CD4-positive, alpha-beta T cell (primary cell): ENCODE measurements at regions not wholly inside any gene's neighbourhood (a gene's known extent, or its start where the extent isn't known, plus 50 kb on each side); places are given as distances from the start of the nearest gene placed in this dataset.

Experiments
- ATAC-seq: fragments of 200-7000 bp; cut with Tn5 transposase; one replicate; pipeline ENCODE4 v1.10.0; 2022; ENCODE audit warnings: mild to moderate bottlenecking; ENCODE audit not compliant: poor library complexity
- CTCF ChIA-PET: fragments of 350-600 bp; sonication (Branson Sonifier 250); formaldehyde crosslinking; loops from one replicate; lab custom pipeline; 2021; ENCODE audit warnings: antibody characterized with exemption, inconsistent platforms; lab: Charles Lee
- POLR2A ChIA-PET: fragments of 350-600 bp; sonication (Branson Sonifier 250); formaldehyde crosslinking; loops from one replicate; lab custom pipeline; 2021; ENCODE audit warnings: antibody characterized with exemption, inconsistent platforms; lab: Charles Lee
- DNase-seq, 14 experiments: peaks; one replicate each; pipeline ENCODE4 v3.0.0-alpha.2; 2013 to 2020; ENCODE audit warnings: mixed read lengths in 2 of 14
- H3K27ac ChIP-seq, 2 donors: one replicate each; pipeline versions ENCODE4 v1.5.1 to v1.7.0; 2013; ENCODE audit warnings: low read length in 2 of 2, low read depth in 1 of 2, mild to moderate bottlenecking in 1 of 2
- H3K27me3 ChIP-seq, 2 experiments: 1 replicate in 1 of 2; 2 replicates in 1 of 2; pipeline versions ENCODE4 v1.6.1 to v1.7.0; 2013; ENCODE audit warnings: low read length in 2 of 2, control low read depth in 1 of 2, mild to moderate bottlenecking in 1 of 2, moderate library complexity in 1 of 2; ENCODE audit not compliant: insufficient read depth in 2 of 2, control insufficient read depth in 1 of 2
- H3K36me3 ChIP-seq: one replicate; pipeline ENCODE4 v1.6.1; 2013; ENCODE audit warnings: low read length, control low read depth; ENCODE audit not compliant: insufficient read depth
- H3K4me1 ChIP-seq: one replicate; pipeline ENCODE4 v1.6.1; 2013; ENCODE audit warnings: low read length, control low read depth; ENCODE audit not compliant: insufficient read depth
- H3K4me3 ChIP-seq: one replicate; pipeline ENCODE4 v1.5.1; 2013; ENCODE audit warnings: mild to moderate bottlenecking, low read length, moderate library complexity
- H3K9me3 ChIP-seq, 2 experiments: 1 replicate in 1 of 2; 2 replicates in 1 of 2; pipeline versions ENCODE4 v1.6.1 to v1.7.0; 2013; ENCODE audit warnings: low read length in 2 of 2, mild to moderate bottlenecking in 2 of 2, control low read depth in 1 of 2, moderate library complexity in 1 of 2; ENCODE audit not compliant: control insufficient read depth in 1 of 2, insufficient read depth in 1 of 2
- H3K27ac Mint-ChIP-seq: one replicate; pipeline ENCODE4 v1.8.0; 2020; ENCODE audit warnings: mixed read lengths
- H3K27me3 Mint-ChIP-seq: one replicate; pipeline ENCODE4 v1.8.0; 2021; ENCODE audit warnings: mixed read lengths
- H3K36me3 Mint-ChIP-seq: one replicate; pipeline ENCODE4 v1.8.0; 2021; ENCODE audit warnings: low read depth, mixed read lengths
- H3K4me1 Mint-ChIP-seq: one replicate; pipeline ENCODE4 v1.8.0; 2021; ENCODE audit warnings: low read depth, mixed read lengths
- H3K4me3 Mint-ChIP-seq: one replicate; pipeline ENCODE4 v1.8.0; 2020; ENCODE audit warnings: mild to moderate bottlenecking, mixed read lengths
- H3K9me3 Mint-ChIP-seq: one replicate; pipeline ENCODE4 v1.8.0; 2020; ENCODE audit warnings: mixed read lengths
- intact Hi-C, 2 experiments: fragments of 100-400 bp; cut with DNase I in 1 of 2; cut with micrococcal nuclease in 1 of 2; formaldehyde crosslinking; loops; one replicate each; pipeline versions ENCODE4 v1.15.1 to v1.9.0; 2023 to 2025; cut with DNase I, micrococcal nuclease
- TF ChIP-seq, protein P1 (sequence below): fragments of 200-600 bp; IDR thresholded peaks from one replicate; pipeline ENCODE4 v1.8.0; 2022; ENCODE audit warnings: antibody characterized with exemption, mild to moderate bottlenecking

DNA sequence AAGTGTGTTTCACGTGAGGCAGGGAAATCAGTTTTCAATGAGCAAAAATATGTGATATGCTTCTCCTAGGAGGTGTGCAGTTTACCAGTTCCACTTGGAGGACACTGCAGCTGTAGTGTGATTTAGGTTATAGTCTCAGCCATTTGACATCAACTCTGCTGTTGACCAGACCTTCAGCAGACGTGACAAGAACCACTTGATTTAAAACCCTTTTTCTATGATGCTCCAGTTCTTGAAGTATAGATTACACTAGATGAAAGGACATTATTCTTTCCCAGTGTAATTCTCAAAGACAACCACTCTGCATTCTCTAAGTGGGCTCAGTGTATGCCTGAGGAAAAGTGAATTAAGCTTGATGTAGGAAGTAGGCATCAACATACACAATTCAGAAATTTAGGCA is 480.8 kb downstream of the TBC1D32 start:
- Mint-ChIP-seq H3K9me3 (no peaks in the 10 kb centered on the region), H3K27ac (no peak overlapping the region), H3K4me1 (no peaks in the 10 kb centered on the region), H3K36me3 (no peaks in the 10 kb centered on the region), H3K27me3 (no peaks in the 10 kb centered on the region), H3K4me3 (no peak overlapping the region)
- no peaks in the 10 kb centered on the region for H3K36me3 ChIP-seq
- no peaks in the 10 kb centered on the region for H3K27me3 ChIP-seq
- H3K9me3 ChIP-seq = peaks cover 0 to 5% of the 10 kb centered on the region in 2 experiments
- TF ChIP-seq, protein P1, sequence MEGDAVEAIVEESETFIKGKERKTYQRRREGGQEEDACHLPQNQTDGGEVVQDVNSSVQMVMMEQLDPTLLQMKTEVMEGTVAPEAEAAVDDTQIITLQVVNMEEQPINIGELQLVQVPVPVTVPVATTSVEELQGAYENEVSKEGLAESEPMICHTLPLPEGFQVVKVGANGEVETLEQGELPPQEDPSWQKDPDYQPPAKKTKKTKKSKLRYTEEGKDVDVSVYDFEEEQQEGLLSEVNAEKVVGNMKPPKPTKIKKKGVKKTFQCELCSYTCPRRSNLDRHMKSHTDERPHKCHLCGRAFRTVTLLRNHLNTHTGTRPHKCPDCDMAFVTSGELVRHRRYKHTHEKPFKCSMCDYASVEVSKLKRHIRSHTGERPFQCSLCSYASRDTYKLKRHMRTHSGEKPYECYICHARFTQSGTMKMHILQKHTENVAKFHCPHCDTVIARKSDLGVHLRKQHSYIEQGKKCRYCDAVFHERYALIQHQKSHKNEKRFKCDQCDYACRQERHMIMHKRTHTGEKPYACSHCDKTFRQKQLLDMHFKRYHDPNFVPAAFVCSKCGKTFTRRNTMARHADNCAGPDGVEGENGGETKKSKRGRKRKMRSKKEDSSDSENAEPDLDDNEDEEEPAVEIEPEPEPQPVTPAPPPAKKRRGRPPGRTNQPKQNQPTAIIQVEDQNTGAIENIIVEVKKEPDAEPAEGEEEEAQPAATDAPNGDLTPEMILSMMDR = no peak
- no peak for DNase-seq
- POLR2A ChIA-PET = no interaction called here
- CTCF ChIA-PET = no interaction called here
- intact Hi-C loops = no loop called here
- no peak overlapping the region for H3K4me3 ChIP-seq
- no peak for ATAC-seq
- H3K4me1 ChIP-seq = no peaks in the 10 kb centered on the region
- H3K27ac ChIP-seq = no peak overlapping the region

DNA sequence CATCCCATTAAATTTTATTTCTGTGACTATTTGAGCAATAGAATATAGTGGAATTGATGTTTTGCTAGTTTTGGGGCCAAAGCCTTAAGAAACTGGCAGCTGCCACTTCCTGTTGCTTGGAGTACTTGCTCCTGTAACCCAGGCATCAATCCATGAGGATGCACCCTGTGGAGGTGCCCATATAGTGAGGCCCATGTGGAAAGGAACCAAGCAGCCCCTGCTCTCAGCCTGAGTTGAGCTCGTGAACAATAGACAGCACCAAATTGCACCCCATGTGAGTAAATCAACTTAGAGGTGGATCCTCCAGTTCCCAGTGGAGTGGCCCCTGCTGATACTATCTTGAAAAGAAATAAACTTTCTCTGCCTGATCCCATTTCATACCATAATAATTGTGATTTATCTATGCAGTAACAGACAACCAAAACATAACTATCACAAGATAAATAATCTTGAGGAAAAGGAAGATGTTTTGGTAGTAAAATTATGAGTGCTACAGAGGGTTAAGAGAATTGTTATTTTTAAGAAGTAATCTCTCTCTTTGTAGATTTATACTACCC is 481.9 kb downstream of the TBC1D32 start:
- Histone ChIP-seq H3K27me3 (no peaks in the 10 kb centered on the region), H3K4me3 (no peak overlapping the region), H3K9me3 (peaks cover 0 to 5% of the 10 kb centered on the region in 2 experiments), H3K36me3 (no peaks in the 10 kb centered on the region), H3K27ac (no peak overlapping the region), H3K4me1 (no peaks in the 10 kb centered on the region)
- ChIA-PET CTCF (no interaction called here), POLR2A (no interaction called here)
- ATAC-seq (no peak), DNase-seq (no peak)
- no peaks in the 10 kb centered on the region for H3K36me3 Mint-ChIP-seq
- no peaks in the 10 kb centered on the region for H3K27me3 Mint-ChIP-seq
- H3K4me3 Mint-ChIP-seq = no peak overlapping the region
- no peaks in the 10 kb centered on the region for H3K4me1 Mint-ChIP-seq
- TF ChIP-seq, protein P1 = no peak
- no peaks in the 10 kb centered on the region for H3K9me3 Mint-ChIP-seq
- H3K27ac Mint-ChIP-seq = no peak overlapping the region
- intact Hi-C loops = no loop called here

DNA sequence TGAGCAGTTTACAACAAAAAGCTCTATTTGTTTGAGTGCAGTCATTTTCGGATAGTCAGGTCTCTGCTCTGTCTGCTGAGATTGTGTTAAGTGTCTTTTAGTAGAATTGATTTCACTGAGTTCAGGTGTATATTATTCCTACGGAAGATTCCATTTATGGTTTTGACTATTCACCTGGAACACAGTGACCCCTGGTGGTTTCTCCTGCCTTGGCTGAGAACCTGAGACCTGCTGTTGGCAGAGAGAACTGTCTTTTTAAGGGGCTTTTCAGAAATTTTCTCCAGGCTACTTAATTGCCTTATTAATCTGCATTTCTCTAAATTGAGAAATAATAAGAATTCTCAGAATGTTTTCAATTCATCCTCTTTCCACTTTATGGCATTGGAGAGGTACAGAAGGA is 508.0 kb downstream of the TBC1D32 start:
- H3K27ac Mint-ChIP-seq = no peak overlapping the region
- no peaks in the 10 kb centered on the region for H3K9me3 Mint-ChIP-seq
- DNase-seq (peak in 3 of 14 experiments; percentile 6 to 23 (median 8)), ATAC-seq (no peak)
- H3K36me3 ChIP-seq = no peaks in the 10 kb centered on the region
- no peaks in the 10 kb centered on the region for H3K4me1 ChIP-seq
- TF ChIP-seq, protein P1 = no peak
- intact Hi-C loops = no loop called here
- H3K36me3 Mint-ChIP-seq = no peaks in the 10 kb centered on the region
- no peaks in the 10 kb centered on the region for H3K27me3 Mint-ChIP-seq
- no peaks in the 10 kb centered on the region for H3K27me3 ChIP-seq
- no peak overlapping the region for H3K4me3 Mint-ChIP-seq
- no peaks in the 10 kb centered on the region for H3K4me1 Mint-ChIP-seq
- CTCF ChIA-PET = no interaction called here
- POLR2A ChIA-PET = no interaction called here
- no peak overlapping the region for H3K4me3 ChIP-seq
- no peak overlapping the region for H3K27ac ChIP-seq
- H3K9me3 ChIP-seq = peaks cover 0 to 7% of the 10 kb centered on the region in 2 experiments
